ENCODE measurements at regions not wholly inside any gene's neighbourhood (a gene's known extent, or its start where the extent isn't known, plus 50 kb on each side); places are given as distances from the start of the nearest gene placed in this dataset.

DNA sequence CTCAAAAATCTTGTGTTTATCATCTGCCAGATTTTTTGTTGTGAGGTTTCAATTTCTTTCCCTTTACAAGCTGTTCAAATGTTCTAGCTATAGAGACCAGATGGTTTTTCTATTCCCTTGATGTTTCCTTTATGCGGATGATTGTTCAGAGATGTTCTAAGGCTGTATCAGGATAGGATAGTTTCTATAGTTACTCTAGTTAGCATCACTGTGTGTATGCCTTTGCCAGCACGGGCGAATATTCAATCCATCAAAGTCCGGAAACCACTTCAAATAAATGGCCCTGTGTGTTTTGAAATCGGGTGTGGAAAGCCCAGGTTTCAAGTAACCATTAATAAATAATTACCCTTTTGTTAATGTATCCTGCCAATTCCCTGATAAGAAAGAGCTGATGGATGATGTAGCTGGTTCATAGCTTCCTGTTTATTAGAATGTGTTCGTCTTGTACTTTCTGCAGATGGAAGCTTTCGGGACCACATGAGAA is 149.8 kb upstream of the PRKCQ start:
- TF ChIP-seq, protein P1, sequence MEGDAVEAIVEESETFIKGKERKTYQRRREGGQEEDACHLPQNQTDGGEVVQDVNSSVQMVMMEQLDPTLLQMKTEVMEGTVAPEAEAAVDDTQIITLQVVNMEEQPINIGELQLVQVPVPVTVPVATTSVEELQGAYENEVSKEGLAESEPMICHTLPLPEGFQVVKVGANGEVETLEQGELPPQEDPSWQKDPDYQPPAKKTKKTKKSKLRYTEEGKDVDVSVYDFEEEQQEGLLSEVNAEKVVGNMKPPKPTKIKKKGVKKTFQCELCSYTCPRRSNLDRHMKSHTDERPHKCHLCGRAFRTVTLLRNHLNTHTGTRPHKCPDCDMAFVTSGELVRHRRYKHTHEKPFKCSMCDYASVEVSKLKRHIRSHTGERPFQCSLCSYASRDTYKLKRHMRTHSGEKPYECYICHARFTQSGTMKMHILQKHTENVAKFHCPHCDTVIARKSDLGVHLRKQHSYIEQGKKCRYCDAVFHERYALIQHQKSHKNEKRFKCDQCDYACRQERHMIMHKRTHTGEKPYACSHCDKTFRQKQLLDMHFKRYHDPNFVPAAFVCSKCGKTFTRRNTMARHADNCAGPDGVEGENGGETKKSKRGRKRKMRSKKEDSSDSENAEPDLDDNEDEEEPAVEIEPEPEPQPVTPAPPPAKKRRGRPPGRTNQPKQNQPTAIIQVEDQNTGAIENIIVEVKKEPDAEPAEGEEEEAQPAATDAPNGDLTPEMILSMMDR (conservative IDR thresholded peaks at IDR 0.05; ENCODE audit: low read depth in 2 of 2): no peak
- TF ChIP-seq POLR2AphosphoS5 (IDR thresholded peaks at IDR 0.05; ENCODE audit: low read depth) (no peak), STAT1 (IDR thresholded peaks at IDR 0.05; ENCODE audit: unreplicated experiment) (no peak), JUNB (IDR thresholded peaks at IDR 0.05; ENCODE audit: unreplicated experiment) (no peak)
- TF ChIP-seq, protein P2, sequence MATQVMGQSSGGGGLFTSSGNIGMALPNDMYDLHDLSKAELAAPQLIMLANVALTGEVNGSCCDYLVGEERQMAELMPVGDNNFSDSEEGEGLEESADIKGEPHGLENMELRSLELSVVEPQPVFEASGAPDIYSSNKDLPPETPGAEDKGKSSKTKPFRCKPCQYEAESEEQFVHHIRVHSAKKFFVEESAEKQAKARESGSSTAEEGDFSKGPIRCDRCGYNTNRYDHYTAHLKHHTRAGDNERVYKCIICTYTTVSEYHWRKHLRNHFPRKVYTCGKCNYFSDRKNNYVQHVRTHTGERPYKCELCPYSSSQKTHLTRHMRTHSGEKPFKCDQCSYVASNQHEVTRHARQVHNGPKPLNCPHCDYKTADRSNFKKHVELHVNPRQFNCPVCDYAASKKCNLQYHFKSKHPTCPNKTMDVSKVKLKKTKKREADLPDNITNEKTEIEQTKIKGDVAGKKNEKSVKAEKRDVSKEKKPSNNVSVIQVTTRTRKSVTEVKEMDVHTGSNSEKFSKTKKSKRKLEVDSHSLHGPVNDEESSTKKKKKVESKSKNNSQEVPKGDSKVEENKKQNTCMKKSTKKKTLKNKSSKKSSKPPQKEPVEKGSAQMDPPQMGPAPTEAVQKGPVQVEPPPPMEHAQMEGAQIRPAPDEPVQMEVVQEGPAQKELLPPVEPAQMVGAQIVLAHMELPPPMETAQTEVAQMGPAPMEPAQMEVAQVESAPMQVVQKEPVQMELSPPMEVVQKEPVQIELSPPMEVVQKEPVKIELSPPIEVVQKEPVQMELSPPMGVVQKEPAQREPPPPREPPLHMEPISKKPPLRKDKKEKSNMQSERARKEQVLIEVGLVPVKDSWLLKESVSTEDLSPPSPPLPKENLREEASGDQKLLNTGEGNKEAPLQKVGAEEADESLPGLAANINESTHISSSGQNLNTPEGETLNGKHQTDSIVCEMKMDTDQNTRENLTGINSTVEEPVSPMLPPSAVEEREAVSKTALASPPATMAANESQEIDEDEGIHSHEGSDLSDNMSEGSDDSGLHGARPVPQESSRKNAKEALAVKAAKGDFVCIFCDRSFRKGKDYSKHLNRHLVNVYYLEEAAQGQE (IDR thresholded peaks at IDR 0.05; ENCODE audit: unreplicated experiment): no peak
